ENCODE measurements at regions not wholly inside any gene's neighbourhood (a gene's known extent, or its start where the extent isn't known, plus 50 kb on each side); places are given as distances from the start of the nearest gene placed in this dataset.
"Not testable (repeated sequence)": the region's sequence is repeated elsewhere in the genome, so short reads cannot be mapped to it uniquely, and the experiment has no call there.

- no peak for DNase-seq (ENCODE audit: low spot score)
These were observed 565.5 kb upstream of the ANO3 start for GRCh38 chr11:25766332-25767015.

DNA sequence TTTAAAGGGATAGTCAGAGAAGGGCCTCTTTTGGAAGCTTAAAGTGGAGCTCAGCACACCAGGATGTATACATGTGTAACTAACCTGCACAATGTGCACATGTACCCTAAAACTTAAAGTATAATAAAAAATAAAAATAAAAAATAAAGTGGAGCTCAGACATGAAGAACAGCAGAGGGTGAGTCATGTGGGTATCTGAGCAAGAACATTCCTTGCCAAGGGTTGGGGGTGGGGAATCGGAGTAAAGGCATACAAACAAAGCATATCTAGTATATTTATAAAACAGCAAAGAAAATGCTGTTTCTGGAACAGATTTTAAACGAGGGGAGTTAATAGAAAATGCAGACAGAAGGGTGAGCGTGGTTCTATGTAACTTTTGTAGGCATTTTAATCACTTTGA is 562.6 kb upstream of the ANO3 start:
- DNase-seq (ENCODE audit: low spot score): no peak

- DNase-seq (ENCODE audit: low spot score): no peak
These were observed 560.3 kb upstream of the ANO3 start for GRCh38 chr11:25771605-25772004.

DNA sequence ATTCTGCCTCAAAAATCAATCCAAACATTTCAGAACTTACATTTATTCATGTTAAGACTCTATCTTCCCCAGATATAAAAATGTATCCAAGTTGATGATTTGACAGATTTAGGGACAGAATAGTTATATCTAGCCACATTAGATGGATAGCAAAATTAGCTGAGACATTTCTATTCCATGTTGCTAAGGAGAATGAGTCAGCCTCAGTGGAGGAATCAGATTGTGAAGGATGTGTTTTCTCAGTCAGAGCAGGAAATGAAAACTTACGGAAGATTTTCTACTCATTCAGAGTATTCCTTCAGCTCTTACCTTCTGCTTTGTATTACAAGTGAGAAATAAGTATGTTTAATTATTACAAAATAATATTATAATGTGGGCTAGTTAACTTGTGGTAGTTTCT is 556.3 kb upstream of the ANO3 start:
- no peak for DNase-seq (ENCODE audit: low spot score)

GRCh38 chr11:25776238-25776637 is 555.7 kb upstream of the ANO3 start:
- DNase-seq (ENCODE audit: low spot score): no peak

DNA sequence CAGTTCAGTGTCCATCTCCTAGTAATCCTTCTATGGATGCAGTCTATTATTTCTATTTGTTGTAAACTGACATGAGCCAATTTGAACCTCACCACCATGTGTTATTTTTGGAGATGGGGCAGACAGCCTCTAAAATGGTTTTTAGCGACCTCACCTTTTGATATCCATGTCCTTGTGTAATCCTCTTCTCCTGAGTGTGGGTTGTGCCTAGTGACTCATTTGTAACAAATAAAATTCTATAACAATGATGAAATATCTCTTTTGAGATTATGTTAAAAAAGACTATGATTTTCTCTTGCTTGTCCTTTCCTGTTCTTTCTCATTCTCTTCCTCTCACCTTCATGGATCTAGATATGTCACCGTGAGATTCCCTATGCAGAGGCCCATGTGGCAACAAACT is 554.6 kb upstream of the ANO3 start:
- no peak for DNase-seq (ENCODE audit: low spot score)

GRCh38 chr11:25779033-25779432 is 552.9 kb upstream of the ANO3 start:
- DNase-seq (ENCODE audit: low spot score): no peak

DNA sequence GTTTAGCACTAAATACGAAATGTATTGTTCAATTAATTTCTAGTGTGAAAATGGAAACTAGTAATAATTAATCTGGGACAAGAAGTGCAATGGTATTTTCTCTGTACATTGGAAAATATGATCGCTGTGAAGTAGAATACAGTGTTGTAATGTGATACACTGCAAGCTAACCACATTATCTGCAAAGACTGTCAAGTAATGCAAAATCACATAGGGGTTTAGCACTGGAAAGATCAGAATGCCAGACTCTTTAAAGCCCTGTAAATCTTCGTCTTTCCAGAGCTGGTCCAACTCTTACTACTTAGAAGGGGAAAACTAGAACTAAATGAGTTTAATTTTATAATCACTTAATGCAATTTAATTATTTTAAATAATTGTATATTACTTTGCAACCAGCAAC is 544.5 kb upstream of the ANO3 start:
- DNase-seq (ENCODE audit: low spot score): no peak

DNA sequence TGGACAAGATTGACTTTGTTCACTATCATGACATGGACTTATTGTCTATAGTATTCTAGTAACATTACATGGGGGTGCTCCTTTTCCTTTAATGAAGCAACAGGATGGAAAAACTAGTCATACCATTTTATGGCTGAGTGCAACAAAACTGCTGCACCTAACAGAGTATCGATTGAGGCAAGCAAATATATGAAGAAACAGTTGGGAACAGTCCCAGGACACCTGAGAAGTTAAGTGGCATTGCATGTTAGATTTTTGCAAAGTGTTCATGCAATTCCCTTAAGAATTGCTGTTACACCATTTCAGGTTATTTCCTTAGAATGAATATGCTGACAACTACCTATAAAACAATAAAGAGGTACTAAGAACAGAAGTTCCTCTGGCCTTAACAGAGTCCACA is 541.5 kb upstream of the ANO3 start:
- DNase-seq (ENCODE audit: low spot score): no peak

DNA sequence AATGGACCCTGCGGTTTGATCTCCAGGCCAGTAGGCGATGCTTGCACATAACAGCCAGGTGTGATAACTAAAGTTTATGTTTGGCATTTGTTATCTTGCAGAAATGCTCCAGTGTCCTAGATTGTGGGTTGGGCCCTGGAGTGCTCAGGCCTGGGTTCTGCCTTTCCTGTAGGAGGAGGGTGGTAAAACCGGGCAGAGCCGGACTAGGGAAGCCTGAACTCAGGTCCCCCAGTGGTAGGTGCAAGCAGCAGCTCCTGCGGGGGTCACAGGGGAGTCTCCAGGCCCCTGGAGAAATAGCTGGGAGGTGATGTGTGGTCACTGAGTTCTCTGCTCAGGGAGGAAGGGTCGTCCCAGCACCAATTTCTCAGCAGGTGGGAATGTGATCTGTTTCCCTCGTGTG is 538.3 kb upstream of the ANO3 start:
- DNase-seq (ENCODE audit: low spot score): no peak

DNA sequence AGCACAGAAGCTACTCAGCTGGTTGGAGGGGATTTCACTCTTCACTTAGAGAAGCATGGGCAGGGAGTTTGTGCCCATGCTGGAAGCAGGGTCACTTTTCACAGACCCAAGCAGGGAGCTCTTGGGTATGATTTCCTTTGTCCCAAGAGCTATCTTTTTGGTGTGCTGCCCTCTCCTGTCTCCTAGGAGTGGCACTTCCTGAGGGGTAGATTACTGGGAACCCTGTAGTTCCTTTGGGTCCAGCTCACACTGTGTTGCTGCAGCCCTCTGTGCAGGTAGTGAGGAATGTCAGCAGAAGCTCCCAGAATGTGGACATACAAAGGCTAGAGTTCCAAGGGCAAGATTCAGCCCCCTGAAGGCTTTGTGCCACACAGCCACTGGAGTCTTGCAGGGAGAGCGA is 537.1 kb upstream of the ANO3 start:
- no peak for DNase-seq (ENCODE audit: low spot score)

- no peak for DNase-seq (ENCODE audit: low spot score)
These were observed 515.5 kb upstream of the ANO3 start for GRCh38 chr11:25816411-25816810.

GRCh38 chr11:25824688-25825087 is 507.2 kb upstream of the ANO3 start:
- no peak for DNase-seq (ENCODE audit: low spot score)

DNA sequence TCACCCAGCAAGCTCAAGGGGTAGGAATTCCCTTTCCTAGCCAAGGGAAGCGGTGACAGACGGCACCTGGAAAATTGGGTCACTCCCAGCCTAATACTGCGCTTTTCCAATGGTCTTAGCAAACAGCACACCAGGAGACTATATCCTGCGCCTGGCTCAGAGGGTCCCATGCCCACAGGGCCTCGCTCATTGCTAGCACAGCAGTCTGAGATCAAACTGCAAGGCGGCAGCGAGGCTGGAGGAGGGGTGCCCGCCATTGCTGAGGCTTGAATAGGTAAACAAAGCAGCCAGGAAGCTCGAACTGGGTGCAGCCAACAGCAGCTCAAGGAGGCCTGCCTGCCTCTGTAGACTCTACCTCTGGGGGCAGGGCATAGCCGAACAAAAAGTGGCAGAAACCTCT is 500.4 kb upstream of the ANO3 start:
- DNase-seq (ENCODE audit: low spot score): not testable (repeated sequence)

DNA sequence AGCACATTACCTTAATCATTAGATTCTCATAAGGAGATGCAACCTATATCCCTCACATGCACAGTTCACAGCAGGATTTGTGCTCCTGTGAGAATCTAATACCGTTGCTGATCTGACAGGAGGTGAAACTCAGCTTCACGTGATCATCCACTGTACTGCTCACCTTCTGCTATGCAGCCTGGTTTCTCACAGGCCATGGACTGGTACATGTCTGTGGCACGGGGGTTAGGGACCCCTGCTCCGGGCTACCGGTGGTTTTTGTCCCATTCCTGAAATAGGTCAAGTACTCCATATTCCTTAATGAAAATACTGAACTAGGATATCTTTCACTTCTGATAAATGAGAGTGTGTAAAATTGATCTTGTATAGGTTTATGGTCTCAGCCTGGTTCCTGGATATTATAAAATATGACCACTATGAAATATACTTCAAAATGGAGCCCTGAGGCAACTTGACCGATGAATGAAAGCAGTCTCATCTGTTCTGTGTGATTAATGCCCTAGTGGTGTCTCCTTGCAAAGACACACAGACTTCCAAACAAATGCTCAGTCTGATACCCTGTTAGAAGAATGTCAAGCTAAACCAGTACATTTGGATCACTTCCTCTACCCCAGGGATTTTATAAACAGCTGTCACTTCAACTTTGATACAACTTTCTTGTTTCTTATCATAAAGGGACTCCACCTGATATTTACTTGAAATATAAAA is 492.9 kb upstream of the ANO3 start:
- DNase-seq (ENCODE audit: low spot score): no peak

GRCh38 chr11:25844811-25845210 is 487.1 kb upstream of the ANO3 start:
- DNase-seq (ENCODE audit: low spot score): no peak

- no peak for DNase-seq (ENCODE audit: low spot score)
These were observed 476.0 kb upstream of the ANO3 start for GRCh38 chr11:25855916-25856315.

DNA sequence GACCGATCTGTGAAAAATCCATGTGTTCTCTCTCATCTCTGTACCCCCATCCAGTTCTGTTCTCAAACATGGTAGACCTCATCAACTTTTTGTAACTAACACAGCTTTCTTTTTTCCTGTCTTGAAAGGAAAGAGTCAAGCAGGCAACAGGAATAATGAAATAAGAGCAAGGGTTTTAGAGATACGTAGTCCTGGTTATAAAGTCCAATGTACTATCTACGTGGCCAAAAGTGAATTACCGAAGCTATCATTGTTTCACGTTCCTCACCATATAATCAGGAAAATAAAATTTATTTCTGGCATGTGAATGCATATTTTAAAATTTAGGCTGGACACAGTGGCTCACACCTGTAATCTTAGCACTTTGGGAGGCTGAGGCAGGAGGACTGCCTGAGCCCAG is 472.2 kb upstream of the ANO3 start:
- DNase-seq (ENCODE audit: low spot score): no peak

- no peak for DNase-seq (ENCODE audit: low spot score)
These were observed 471.1 kb upstream of the ANO3 start for GRCh38 chr11:25860677-25861450.

DNA sequence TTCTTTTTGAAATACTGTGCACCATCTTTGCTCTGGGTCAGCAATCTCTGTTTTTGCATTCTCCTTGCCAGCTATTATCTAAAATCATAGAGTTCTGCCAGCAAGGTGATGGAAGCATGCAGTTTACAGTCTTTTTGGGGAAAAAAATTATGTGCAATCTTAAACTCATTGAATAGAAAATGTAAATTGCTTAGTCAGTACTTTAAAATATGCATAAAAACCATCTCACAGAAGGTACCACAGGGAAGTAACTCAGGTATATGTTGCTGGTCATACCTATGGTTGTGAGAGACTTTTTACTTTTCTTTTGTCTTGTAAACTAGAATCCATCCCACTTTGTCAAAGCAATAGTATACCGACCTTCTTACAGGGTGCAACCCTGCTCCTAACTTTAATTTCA is 469.8 kb upstream of the ANO3 start:
- DNase-seq (ENCODE audit: low spot score): no peak

GRCh38 chr11:25863986-25864385 is 467.9 kb upstream of the ANO3 start:
- DNase-seq (ENCODE audit: low spot score): no peak

DNA sequence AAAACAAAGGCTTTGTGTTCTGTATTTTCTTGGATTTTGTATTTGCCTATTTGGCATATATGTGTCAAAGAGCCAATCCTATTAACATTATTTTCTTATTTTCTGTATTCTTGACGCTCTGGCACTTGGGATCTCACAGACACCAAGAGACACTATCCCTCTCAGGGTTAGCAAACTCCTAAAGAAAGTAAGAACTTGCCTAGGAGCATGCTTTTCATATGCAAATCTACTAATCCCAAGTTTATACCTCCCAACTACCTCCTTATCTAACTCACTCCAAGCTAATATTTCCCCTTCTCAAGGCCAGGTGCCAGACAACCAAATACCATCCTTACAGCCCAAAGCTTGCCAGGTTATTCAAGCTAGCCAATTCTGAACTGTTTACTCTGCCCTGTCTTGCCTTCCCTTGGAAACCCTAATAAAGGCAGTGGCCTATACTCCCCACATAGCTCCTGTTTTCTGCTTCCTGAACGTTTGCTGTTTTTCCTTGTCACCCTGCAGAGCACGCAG is 455.4 kb upstream of the ANO3 start:
- DNase-seq (ENCODE audit: low spot score): no peak

- DNase-seq (ENCODE audit: low spot score): no peak
These were observed 445.9 kb upstream of the ANO3 start for GRCh38 chr11:25886036-25886435.
